IMR-90 (cell line): ENCODE measurements at regions not wholly inside any gene's neighbourhood (a gene's known extent, or its start where the extent isn't known, plus 50 kb on each side); places are given as distances from the start of the nearest gene placed in this dataset.

ENCODE experiments used
- ATAC-seq: fragments of 200-7000 bp; cut with Tn5 transposase; 2 replicates; pipeline ENCODE4 v1.9.1; 2020; ENCODE audit warnings: low read depth, mild to moderate bottlenecking, moderate library complexity
- BruUV-seq: library from RNA; stranded (reverse); fragments of 400-500 nt; replicated peaks from 2 replicates; lab custom pipeline; 2021; lab: Mats Ljungman, UMichigan
- CTCF ChIA-PET: fragments of 300-600 bp; formaldehyde crosslinking; extraction: SDS; loops from one replicate; lab custom pipeline; 2021; ENCODE audit warnings: antibody characterized with exemption; lab: Yijun Ruan, JAX
- POLR2A ChIA-PET: fragments of 300-600 bp; sonication (Branson Sonifier 250); formaldehyde crosslinking; loops from one replicate; lab custom pipeline; 2022; ENCODE audit warnings: antibody characterized with exemption; ENCODE audit not compliant: unreplicated experiment; lab: Charles Lee
- DNase-seq: peaks from one replicate; pipeline ENCODE4 v3.0.0; 2013
- H2AFZ ChIP-seq: replicated peaks from 2 replicates; pipeline ENCODE3; 2013; ENCODE audit warnings: low read length, mild to moderate bottlenecking; ENCODE audit not compliant: poor library complexity
- H2AK5ac ChIP-seq: 2 replicates; pipeline ENCODE4 v1.6.1; 2013; ENCODE audit warnings: low read depth, low read length, inconsistent platforms
- H2AK9ac ChIP-seq: replicated peaks from 2 replicates; pipeline ENCODE3; 2013; ENCODE audit warnings: mild to moderate bottlenecking, low read depth, low read length, moderate library complexity; ENCODE audit not compliant: poor library complexity
- H2BK120ac ChIP-seq: 2 replicates; pipeline ENCODE4 v1.6.1; 2013; ENCODE audit warnings: low read depth, low read length, inconsistent platforms
- H2BK15ac ChIP-seq: 3 replicates; pipeline ENCODE4 v1.6.1; 2013; ENCODE audit warnings: low read depth, low read length, inconsistent platforms
- H2BK20ac ChIP-seq: 2 replicates; pipeline ENCODE4 v1.6.1; 2013; ENCODE audit warnings: low read depth, mild to moderate bottlenecking, inconsistent platforms, low read length, moderate library complexity
- H2BK5ac ChIP-seq: 2 replicates; pipeline ENCODE4 v1.6.1; 2013; ENCODE audit warnings: mild to moderate bottlenecking, low read depth, low read length, inconsistent platforms; ENCODE audit not compliant: poor library complexity, severe bottlenecking
- H3K14ac ChIP-seq: replicated peaks from 2 replicates; pipeline ENCODE4 v1.6.1; 2013; ENCODE audit warnings: low read depth, low read length, inconsistent platforms
- H3K18ac ChIP-seq: 2 replicates; pipeline ENCODE4 v1.6.1; 2013; ENCODE audit warnings: low read depth, low read length, control low read depth
- H3K23ac ChIP-seq: 2 replicates; pipeline ENCODE4 v1.6.1; 2013; ENCODE audit warnings: low read depth, low read length, inconsistent platforms
- H3K27ac ChIP-seq: 2 replicates; pipeline ENCODE4 v1.5.1; 2013; ENCODE audit warnings: mild to moderate bottlenecking, control low read depth, low read length; ENCODE audit not compliant: insufficient read depth
- H3K27me3 ChIP-seq: 2 replicates; pipeline ENCODE4 v1.6.1; 2013; ENCODE audit warnings: low read length; ENCODE audit not compliant: control insufficient read depth, insufficient read depth
- H3K36me3 ChIP-seq: 2 replicates; pipeline ENCODE4 v1.6.1; 2013; ENCODE audit warnings: low read length, mixed read lengths; ENCODE audit not compliant: control insufficient read depth, insufficient read depth
- H3K4ac ChIP-seq: 2 replicates; pipeline ENCODE4 v1.6.1; 2013; ENCODE audit warnings: low read depth, low read length, inconsistent platforms
- H3K4me1 ChIP-seq: 2 replicates; pipeline ENCODE4 v1.6.1; 2013; ENCODE audit warnings: low read length, mixed read lengths; ENCODE audit not compliant: control insufficient read depth, insufficient read depth
- H3K4me2 ChIP-seq: 2 replicates; pipeline ENCODE4 v1.6.1; 2013; ENCODE audit warnings: low read depth, mild to moderate bottlenecking, control low read depth, low read length, moderate library complexity
- H3K4me3 ChIP-seq: 2 replicates; pipeline ENCODE4 v1.5.1; 2013; ENCODE audit warnings: low read depth, mild to moderate bottlenecking, control low read depth, low read length, moderate library complexity; ENCODE audit not compliant: insufficient read depth
- H3K56ac ChIP-seq: 2 replicates; pipeline ENCODE4 v1.6.1; 2013; ENCODE audit warnings: low read length, inconsistent platforms; ENCODE audit not compliant: insufficient read depth; ENCODE audit errors: extremely low read depth
- H3K79me1 ChIP-seq, 2 experiments: 2 replicates each; pipeline ENCODE4 v1.6.1; 2013; ENCODE audit warnings: low read length in 2 of 2, inconsistent platforms in 1 of 2, low read depth in 1 of 2
- H3K9ac ChIP-seq: 2 replicates; pipeline ENCODE4 v1.6.1; 2013; ENCODE audit warnings: low read depth, low read length, control low read depth
- H3K9me1 ChIP-seq: 2 replicates; pipeline ENCODE4 v1.6.1; 2013; ENCODE audit warnings: low read length, inconsistent platforms; ENCODE audit not compliant: insufficient read depth
- H3K9me3 ChIP-seq: 2 replicates; pipeline ENCODE4 v1.6.1; 2013; ENCODE audit warnings: low read length; ENCODE audit not compliant: control insufficient read depth, insufficient read depth
- H4K20me1 ChIP-seq: 2 replicates; pipeline ENCODE4 v1.6.1; 2013; ENCODE audit warnings: low read length, inconsistent platforms; ENCODE audit not compliant: insufficient read depth
- H4K5ac ChIP-seq: 2 replicates; pipeline ENCODE4 v1.6.1; 2013; ENCODE audit warnings: mild to moderate bottlenecking, low read depth, low read length, control low read depth
- H4K8ac ChIP-seq, 2 experiments: 2 replicates each; pipeline ENCODE4 v1.6.1; 2013; ENCODE audit warnings: low read depth in 2 of 2, low read length in 2 of 2, control low read depth in 1 of 2, inconsistent platforms in 1 of 2
- H4K91ac ChIP-seq: 2 replicates; pipeline ENCODE4 v1.6.1; 2013; ENCODE audit warnings: low read depth, low read length, inconsistent platforms; ENCODE audit not compliant: insufficient read depth
- BHLHE40 ChIP-seq: fragments of 150-350 bp; IDR thresholded peaks from 2 replicates; pipeline ENCODE4 v1.6.1; 2016; ENCODE audit warnings: mild to moderate bottlenecking, low read depth, low read length
- CEBPB ChIP-seq: IDR thresholded peaks from 2 replicates; pipeline ENCODE4 v1.6.1; 2012; ENCODE audit warnings: low read depth, low read length, improper control_type of control experiment
- CHD1 ChIP-seq: IDR thresholded peaks from 2 replicates; pipeline ENCODE4 v1.6.1; 2012; ENCODE audit warnings: low read depth, low read length, improper control_type of control experiment
- CTCF ChIP-seq: conservative IDR thresholded peaks from 2 replicates; pipeline ENCODE4 v1.5.1; 2012; ENCODE audit warnings: mild to moderate bottlenecking, low read depth, low read length, improper control_type of control experiment
- ELK1 ChIP-seq: fragments of 150-350 bp; IDR thresholded peaks from 2 replicates; pipeline ENCODE4 v1.6.1; 2016; ENCODE audit warnings: low read depth, mild to moderate bottlenecking, low read length, moderate library complexity, borderline replicate concordance
- FOS ChIP-seq: fragments of 150-350 bp; IDR thresholded peaks from 2 replicates; pipeline ENCODE4 v1.6.1; 2016; ENCODE audit warnings: low read depth, low read length
- MAFK ChIP-seq: IDR thresholded peaks from 2 replicates; pipeline ENCODE4 v1.6.1; 2012; ENCODE audit warnings: low read depth, low read length, improper control_type of control experiment
- MAZ ChIP-seq: IDR thresholded peaks from 2 replicates; pipeline ENCODE4 v1.6.1; 2012; ENCODE audit warnings: low read depth, mild to moderate bottlenecking, low read length, improper control_type of control experiment, moderate library complexity, borderline replicate concordance
- MXI1 ChIP-seq: IDR thresholded peaks from 2 replicates; pipeline ENCODE4 v1.6.1; 2012; ENCODE audit warnings: low read depth, mild to moderate bottlenecking, low read length, moderate library complexity, borderline replicate concordance
- NFE2L2 ChIP-seq: fragments of 150-350 bp; IDR thresholded peaks from 2 replicates; pipeline ENCODE4 v1.6.1; 2016; ENCODE audit warnings: low read depth, mild to moderate bottlenecking, low read length
- POLR2A ChIP-seq: IDR thresholded peaks from 2 replicates; pipeline ENCODE4 v1.6.1; 2012; ENCODE audit warnings: mild to moderate bottlenecking, low read depth, low read length
- RAD21 ChIP-seq: IDR thresholded peaks from 2 replicates; pipeline ENCODE4 v1.6.1; 2012; ENCODE audit warnings: low read length, improper control_type of control experiment
- RCOR1 ChIP-seq: IDR thresholded peaks from 2 replicates; pipeline ENCODE4 v1.6.1; 2012; ENCODE audit warnings: mild to moderate bottlenecking, low read length, improper control_type of control experiment; ENCODE audit not compliant: insufficient replicate concordance
- RFX5 ChIP-seq: IDR thresholded peaks from 2 replicates; pipeline ENCODE4 v1.8.0; 2012; ENCODE audit warnings: low read depth, mild to moderate bottlenecking, low read length, moderate library complexity
- SMC3 ChIP-seq: fragments of 150-350 bp; IDR thresholded peaks from 2 replicates; pipeline ENCODE4 v1.6.1; 2016; ENCODE audit warnings: low read depth, mild to moderate bottlenecking, antibody characterized with exemption, low read length, moderate library complexity
- USF2 ChIP-seq: fragments of 150-350 bp; IDR thresholded peaks from 2 replicates; pipeline ENCODE4 v1.6.1; 2017; ENCODE audit warnings: mild to moderate bottlenecking, antibody characterized with exemption, low read length, low read depth
- WGBS, 2 experiments: methylation state at CpG; one replicate each; pipeline versions ENCODE4 v1.1.5 to v1.1.7; 2013; ENCODE audit warnings: missing lambda C conversion rate in 2 of 2; ENCODE audit not compliant: insufficient read length in 1 of 2; ENCODE audit errors: extremely low coverage in 2 of 2; 5-methylcytosine and 5-hydroxymethylcytosine counted together
- dilution Hi-C: fragments of 300-500 bp; cut with HindIII; formaldehyde crosslinking; loops from one replicate; pipeline ENCODE4 v1.14.3; 2018; ENCODE audit warnings: low sequenced_read_pairs; ENCODE audit not compliant: unreplicated experiment
- in situ Hi-C: fragments of 300-500 bp; cut with MboI; formaldehyde crosslinking; loops from 3 replicates; pipeline ENCODE4 v1.14.3; 2019; ENCODE audit warnings: low sequenced_read_pairs, inconsistent platforms, mixed read lengths
- intact Hi-C: fragments of 100-400 bp; cut with micrococcal nuclease; formaldehyde crosslinking; loops from 2 replicates; pipeline ENCODE4 v1.10.0; 2022

GRCh38 chr1:244209955-244210354, 158.9 kb downstream of the ZBTB18 start:
- no peak overlapping the region for H3K27ac ChIP-seq
- no peak overlapping the region for H2BK120ac ChIP-seq
- CTCF ChIA-PET: no interaction called here
- peaks cover 3% of the 10 kb centered on the region; the same call in 1 of the 2 replicates for H3K9me1 ChIP-seq
- ATAC-seq: no peak
- POLR2A ChIA-PET: no interaction called here
- no peak overlapping the region for H3K9ac ChIP-seq
- H3K14ac ChIP-seq: no peak overlapping the region
- in situ Hi-C loops (no loop called here), dilution Hi-C loops (no loop called here), intact Hi-C loops (loop anchor here (5.0 kb wide), 1 partner anchor 163 kb away; no protein-coding TSS in a partner anchor)
- H4K8ac ChIP-seq: no peak overlapping the region
- H4K91ac ChIP-seq: no peak overlapping the region
- no peak overlapping the region for H2AK9ac ChIP-seq
- peaks cover 11% of the 10 kb centered on the region for H3K4me1 ChIP-seq
- WGBS, 2 experiments: no CpG with 5 or more reads among the region's 5 CpGs
- H4K5ac ChIP-seq: no peak overlapping the region
- H3K79me1 ChIP-seq: no peaks in the 10 kb centered on the region
- no peak overlapping the region for H3K18ac ChIP-seq
- H2BK20ac ChIP-seq: no peak overlapping the region
- H3K56ac ChIP-seq: no peak overlapping the region
- no peaks in the 10 kb centered on the region for H4K20me1 ChIP-seq
- H3K36me3 ChIP-seq: no peaks in the 10 kb centered on the region
- H3K4me2 ChIP-seq: no peak overlapping the region
- no peak overlapping the region for H3K4ac ChIP-seq
- TF ChIP-seq ELK1: no peak
- TF ChIP-seq MAFK: no peak
- no peak for TF ChIP-seq CTCF
- TF ChIP-seq RAD21: no peak
- no peak for TF ChIP-seq RCOR1
- TF ChIP-seq BHLHE40: no peak
- no peak for TF ChIP-seq MXI1
- no peak for TF ChIP-seq CHD1
- no peak for TF ChIP-seq MAZ
- no peak for TF ChIP-seq CEBPB
- no peak for TF ChIP-seq POLR2A
- TF ChIP-seq USF2: no peak
- TF ChIP-seq SMC3: no peak
- no peak for TF ChIP-seq FOS
- TF ChIP-seq RFX5: no peak
- TF ChIP-seq NFE2L2: no peak
- DNase-seq: no peak
- BruUV-seq: no TSS peak
- no peaks in the 10 kb centered on the region for H3K9me3 ChIP-seq
- no peak overlapping the region for H3K4me3 ChIP-seq
- H3K23ac ChIP-seq: no peak overlapping the region
- no peak overlapping the region for H2AFZ ChIP-seq
- no peaks in the 10 kb centered on the region for H3K27me3 ChIP-seq
- H2AK5ac ChIP-seq: no peak overlapping the region
- H2BK5ac ChIP-seq: no peak overlapping the region
- no peak overlapping the region; the same call in 2 of the 3 replicates for H2BK15ac ChIP-seq
